GM12878 (cell line): ENCODE measurements at regions not wholly inside any gene's neighbourhood (a gene's known extent, or its start where the extent isn't known, plus 50 kb on each side); places are given as distances from the start of the nearest gene placed in this dataset.

Experiments
- BCLAF1 ChIP-seq: fragments of 450-650 bp; IDR thresholded peaks from 2 replicates; pipeline ENCODE4 v1.6.1; 2017; ENCODE audit warnings: antibody characterized with exemption, mild to moderate bottlenecking, moderate library complexity
- BRCA1 ChIP-seq: IDR thresholded peaks from 2 replicates; pipeline ENCODE4 v1.6.1; 2011; ENCODE audit warnings: low read depth, low read length, improper control_type of control experiment
- MTA2 ChIP-seq: fragments of 450-650 bp; IDR thresholded peaks from 2 replicates; pipeline ENCODE4 v1.6.1; 2016; ENCODE audit warnings: low read depth, mild to moderate bottlenecking, moderate library complexity
- PBX3 ChIP-seq: IDR thresholded peaks from 2 replicates; pipeline ENCODE4 v1.6.1; 2011; ENCODE audit warnings: mild to moderate bottlenecking, low read depth, low read length, moderate library complexity; ENCODE audit not compliant: insufficient replicate concordance
- TF ChIP-seq, protein P1 (sequence below): fragments of 450-650 bp; formaldehyde crosslinking; IDR thresholded peaks from 2 replicates; pipeline ENCODE4 v1.5.0; 2022; ENCODE audit warnings: mild to moderate bottlenecking, missing genetic modification characterization

DNA sequence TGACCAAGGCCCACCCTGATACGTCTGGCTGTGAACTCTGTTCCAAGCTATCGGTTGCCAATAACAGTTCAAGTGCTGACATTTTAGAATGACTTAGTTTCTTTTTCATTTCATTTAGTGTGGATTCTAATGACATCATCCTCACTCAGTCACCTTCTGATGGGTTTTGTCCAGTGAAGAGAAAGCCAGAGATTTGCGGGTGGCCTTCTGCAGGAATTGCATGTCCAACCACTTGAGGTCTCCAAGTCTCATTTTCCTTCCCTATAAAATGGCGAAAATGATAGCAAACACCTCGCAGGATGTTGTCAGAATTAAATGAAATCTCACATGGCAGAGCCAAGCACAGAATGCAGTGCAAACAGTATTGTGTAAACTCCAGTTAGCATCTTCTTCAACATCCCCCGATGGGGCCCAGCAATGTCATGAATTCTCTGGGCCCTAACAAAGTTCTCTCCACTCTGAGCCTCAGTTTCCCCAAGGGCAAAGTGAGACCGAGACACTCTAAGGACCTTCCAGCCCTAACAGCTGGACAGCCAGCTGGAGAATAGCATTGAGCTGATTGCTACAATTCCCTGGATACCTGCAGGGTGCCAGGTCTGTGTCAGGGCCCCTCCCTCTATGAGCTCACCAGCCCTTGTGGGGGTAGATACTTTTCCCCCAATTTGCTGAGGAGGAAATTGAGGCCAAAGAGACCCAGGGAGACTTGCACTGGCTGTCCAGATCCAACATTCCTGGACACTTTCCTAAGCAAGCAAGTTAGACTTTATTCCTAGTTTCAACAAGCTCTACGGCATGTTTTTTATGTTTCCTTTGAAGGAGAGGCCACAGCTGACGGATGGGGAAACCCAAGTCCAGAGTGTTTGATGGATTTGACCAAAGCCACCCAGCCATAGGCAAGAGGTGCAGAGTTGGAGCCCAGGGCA is 286.7 kb downstream of the MN1 start (continued):
- TF ChIP-seq PBX3: no peak
- TF ChIP-seq MTA2: no peak
- TF ChIP-seq, protein P1, sequence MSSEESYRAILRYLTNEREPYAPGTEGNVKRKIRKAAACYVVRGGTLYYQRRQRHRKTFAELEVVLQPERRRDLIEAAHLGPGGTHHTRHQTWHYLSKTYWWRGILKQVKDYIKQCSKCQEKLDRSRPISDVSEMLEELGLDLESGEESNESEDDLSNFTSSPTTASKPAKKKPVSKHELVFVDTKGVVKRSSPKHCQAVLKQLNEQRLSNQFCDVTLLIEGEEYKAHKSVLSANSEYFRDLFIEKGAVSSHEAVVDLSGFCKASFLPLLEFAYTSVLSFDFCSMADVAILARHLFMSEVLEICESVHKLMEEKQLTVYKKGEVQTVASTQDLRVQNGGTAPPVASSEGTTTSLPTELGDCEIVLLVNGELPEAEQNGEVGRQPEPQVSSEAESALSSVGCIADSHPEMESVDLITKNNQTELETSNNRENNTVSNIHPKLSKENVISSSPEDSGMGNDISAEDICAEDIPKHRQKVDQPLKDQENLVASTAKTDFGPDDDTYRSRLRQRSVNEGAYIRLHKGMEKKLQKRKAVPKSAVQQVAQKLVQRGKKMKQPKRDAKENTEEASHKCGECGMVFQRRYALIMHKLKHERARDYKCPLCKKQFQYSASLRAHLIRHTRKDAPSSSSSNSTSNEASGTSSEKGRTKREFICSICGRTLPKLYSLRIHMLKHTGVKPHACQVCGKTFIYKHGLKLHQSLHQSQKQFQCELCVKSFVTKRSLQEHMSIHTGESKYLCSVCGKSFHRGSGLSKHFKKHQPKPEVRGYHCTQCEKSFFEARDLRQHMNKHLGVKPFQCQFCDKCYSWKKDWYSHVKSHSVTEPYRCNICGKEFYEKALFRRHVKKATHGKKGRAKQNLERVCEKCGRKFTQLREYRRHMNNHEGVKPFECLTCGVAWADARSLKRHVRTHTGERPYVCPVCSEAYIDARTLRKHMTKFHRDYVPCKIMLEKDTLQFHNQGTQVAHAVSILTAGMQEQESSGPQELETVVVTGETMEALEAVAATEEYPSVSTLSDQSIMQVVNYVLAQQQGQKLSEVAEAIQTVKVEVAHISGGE (CRISPR knock-in tag): no peak
- TF ChIP-seq BRCA1: no peak
- no peak for TF ChIP-seq BCLAF1
